Subcutaneous abdominal adipose tissue (tissue), 5 donors: ENCODE measurements at regions not wholly inside any gene's neighbourhood (a gene's known extent, or its start where the extent isn't known, plus 50 kb on each side); places are given as distances from the start of the nearest gene placed in this dataset.

Experiments used
- H3K27ac ChIP-seq: one replicate; pipeline ENCODE4 v1.7.0; 2013; ENCODE audit warnings: low read depth, mild to moderate bottlenecking, inconsistent platforms, low read length, moderate library complexity
- H3K27me3 ChIP-seq, 5 donors: one replicate each; pipeline ENCODE4 v1.7.0; 2013; ENCODE audit warnings: low read length in 5 of 5, inconsistent platforms in 1 of 5; ENCODE audit not compliant: control insufficient read depth in 5 of 5, insufficient read depth in 4 of 5
- H3K36me3 ChIP-seq, 5 donors: one replicate each; pipeline ENCODE4 v1.7.0; 2013; ENCODE audit warnings: low read length in 5 of 5; ENCODE audit not compliant: control insufficient read depth in 5 of 5, insufficient read depth in 5 of 5
- H3K4me1 ChIP-seq, 5 donors: one replicate each; pipeline ENCODE4 v1.7.0; 2013; ENCODE audit warnings: low read length in 5 of 5, mild to moderate bottlenecking in 3 of 5, moderate library complexity in 1 of 5; ENCODE audit not compliant: control insufficient read depth in 5 of 5, insufficient read depth in 5 of 5
- H3K4me3 ChIP-seq, 5 donors: one replicate each; pipeline ENCODE4 v1.7.0; 2013; ENCODE audit warnings: low read length in 5 of 5, low read depth in 1 of 5
- H3K9ac ChIP-seq, 5 donors: one replicate each; pipeline ENCODE4 v1.7.0; 2013; ENCODE audit warnings: low read length in 5 of 5, mild to moderate bottlenecking in 4 of 5, moderate library complexity in 3 of 5
- H3K9me3 ChIP-seq, 5 donors: one replicate each; pipeline ENCODE4 v1.7.0; 2013; ENCODE audit warnings: low read length in 5 of 5; ENCODE audit not compliant: control insufficient read depth in 5 of 5
- donor health status: healthy.
- donor health status: healthy.
- donor health status: healthy.
- donor health status: healthy.
- donor health status: healthy.

DNA sequence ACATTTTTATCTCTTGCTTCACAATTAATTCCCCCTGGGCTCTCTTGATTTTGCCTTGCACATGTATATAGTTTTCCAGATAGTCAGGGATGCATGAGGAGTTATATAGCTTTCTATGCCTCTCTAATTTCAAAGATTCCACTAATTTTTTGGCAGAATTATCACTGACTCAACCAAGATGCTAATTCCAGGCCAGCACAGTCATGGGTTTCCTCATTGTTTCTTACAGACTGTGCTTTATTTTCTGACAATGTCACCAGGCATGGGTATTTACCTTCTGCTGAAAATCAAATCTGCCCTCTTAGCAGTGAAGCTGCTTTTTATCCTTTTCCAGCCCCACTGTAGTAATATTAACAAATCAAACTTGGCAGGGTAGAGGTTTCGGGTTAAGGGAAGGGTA lies 1520.6 kb upstream of the CADM2 start:
- Histone ChIP-seq H3K9ac (no peak overlapping the region), H3K27ac (no peak overlapping the region), H3K4me1 (no peaks in the 10 kb centered on the region), H3K27me3 (no peaks in the 10 kb centered on the region), H3K9me3 (peaks cover 0 to 4% (median 0%) of the 10 kb centered on the region in 5 donors), H3K4me3 (no peak overlapping the region), H3K36me3 (no peaks in the 10 kb centered on the region)

DNA sequence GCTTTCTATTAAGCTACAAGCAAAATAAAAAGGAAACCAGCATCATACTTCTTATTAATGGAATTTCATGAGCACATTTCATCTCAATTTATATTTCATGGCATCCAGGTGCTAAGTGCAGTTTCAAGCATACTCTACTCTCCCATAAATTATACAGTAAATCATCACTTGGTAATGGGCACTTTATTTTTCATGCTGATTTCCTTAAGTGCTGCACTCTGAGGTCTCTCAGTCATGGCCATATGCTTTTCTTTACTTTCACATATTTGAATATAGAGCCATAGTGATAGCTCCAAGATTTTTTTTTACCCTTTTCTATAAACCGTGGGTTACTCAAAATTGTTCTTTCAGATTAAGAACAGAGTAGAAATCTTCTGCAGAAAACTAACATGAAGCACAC lies 1505.7 kb upstream of the CADM2 start:
- Histone ChIP-seq H3K9ac (no peak overlapping the region), H3K4me1 (no peaks in the 10 kb centered on the region), H3K36me3 (no peaks in the 10 kb centered on the region)

GRCh38 chr3:83454353-83454752 lies 1504.4 kb upstream of the CADM2 start:
- Histone ChIP-seq H3K36me3 (no peaks in the 10 kb centered on the region), H3K27me3 (no peaks in the 10 kb centered on the region), H3K9ac (no peak overlapping the region)

More for the DNA sequence above, 1505.7 kb upstream of the CADM2 start:
- Histone ChIP-seq H3K27me3 (no peaks in the 10 kb centered on the region), H3K4me3 (no peak overlapping the region), H3K27ac (no peak overlapping the region), H3K9me3 (no peaks in the 10 kb centered on the region)

DNA sequence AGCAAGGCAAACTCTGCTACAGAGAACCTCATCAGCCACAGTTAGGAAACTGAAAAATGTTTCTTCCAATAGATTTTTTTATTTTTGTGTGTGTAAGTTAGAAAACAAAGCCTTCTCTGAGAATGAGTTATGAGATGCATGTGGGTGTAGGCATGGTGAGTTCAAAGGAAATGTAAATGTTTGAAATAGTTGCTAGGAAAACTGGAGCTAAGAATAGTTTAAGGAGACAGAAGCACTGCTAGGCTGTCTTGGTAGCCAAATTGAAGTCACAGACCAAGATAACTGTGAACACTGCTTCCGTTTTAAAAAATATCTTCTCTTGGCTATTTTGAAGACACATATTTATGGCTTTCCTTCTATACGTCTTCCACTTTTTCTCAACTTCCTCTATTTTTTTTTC lies 1501.2 kb upstream of the CADM2 start:
- no peak overlapping the region for H3K27ac ChIP-seq
- no peaks in the 10 kb centered on the region for H3K9me3 ChIP-seq
- H3K36me3 ChIP-seq = no peaks in the 10 kb centered on the region
- no peak overlapping the region for H3K4me3 ChIP-seq
- peaks cover 0 to 4% (median 0%) of the 10 kb centered on the region in 5 donors for H3K4me1 ChIP-seq
- H3K27me3 ChIP-seq = no peaks in the 10 kb centered on the region
- no peak overlapping the region for H3K9ac ChIP-seq

More at GRCh38 chr3:83454353-83454752, 1504.4 kb upstream of the CADM2 start:
- no peak overlapping the region for H3K4me3 ChIP-seq
- H3K9me3 ChIP-seq = no peaks in the 10 kb centered on the region
- no peaks in the 10 kb centered on the region for H3K4me1 ChIP-seq
- H3K27ac ChIP-seq = no peak overlapping the region

GRCh38 chr3:83460052-83460451 lies 1498.7 kb upstream of the CADM2 start:
- H3K27ac ChIP-seq = no peak overlapping the region
- peaks cover 0 to 4% (median 0%) of the 10 kb centered on the region in 5 donors for H3K4me1 ChIP-seq
- no peak overlapping the region for H3K4me3 ChIP-seq
- no peak overlapping the region for H3K9ac ChIP-seq
- H3K36me3 ChIP-seq = no peaks in the 10 kb centered on the region
- H3K27me3 ChIP-seq = no peaks in the 10 kb centered on the region
- H3K9me3 ChIP-seq = no peaks in the 10 kb centered on the region

- Histone ChIP-seq H3K27me3 (no peaks in the 10 kb centered on the region), H3K9ac (no peak overlapping the region), H3K36me3 (no peaks in the 10 kb centered on the region), H3K9me3 (no peaks in the 10 kb centered on the region), H3K4me1 (peaks cover 0 to 4% (median 0%) of the 10 kb centered on the region in 5 donors), H3K4me3 (no peak overlapping the region), H3K27ac (no peak overlapping the region)
Measured at GRCh38 chr3:83461411-83461810, 1497.4 kb upstream of the CADM2 start.

GRCh38 chr3:83477563-83477962 lies 1481.2 kb upstream of the CADM2 start:
- no peak overlapping the region for H3K4me3 ChIP-seq
- H3K4me1 ChIP-seq = no peaks in the 10 kb centered on the region
- H3K27ac ChIP-seq = no peak overlapping the region
- no peaks in the 10 kb centered on the region for H3K27me3 ChIP-seq
- no peak overlapping the region for H3K9ac ChIP-seq
- H3K36me3 ChIP-seq = no peaks in the 10 kb centered on the region
- H3K9me3 ChIP-seq = no peaks in the 10 kb centered on the region

GRCh38 chr3:83482402-83483070 lies 1476.3 kb upstream of the CADM2 start:
- H3K4me1 ChIP-seq = no peaks in the 10 kb centered on the region
- no peak overlapping the region for H3K4me3 ChIP-seq
- no peak overlapping the region for H3K9ac ChIP-seq
- H3K9me3 ChIP-seq = no peaks in the 10 kb centered on the region
- H3K27me3 ChIP-seq = no peaks in the 10 kb centered on the region
- no peak overlapping the region for H3K27ac ChIP-seq
- no peaks in the 10 kb centered on the region for H3K36me3 ChIP-seq

DNA sequence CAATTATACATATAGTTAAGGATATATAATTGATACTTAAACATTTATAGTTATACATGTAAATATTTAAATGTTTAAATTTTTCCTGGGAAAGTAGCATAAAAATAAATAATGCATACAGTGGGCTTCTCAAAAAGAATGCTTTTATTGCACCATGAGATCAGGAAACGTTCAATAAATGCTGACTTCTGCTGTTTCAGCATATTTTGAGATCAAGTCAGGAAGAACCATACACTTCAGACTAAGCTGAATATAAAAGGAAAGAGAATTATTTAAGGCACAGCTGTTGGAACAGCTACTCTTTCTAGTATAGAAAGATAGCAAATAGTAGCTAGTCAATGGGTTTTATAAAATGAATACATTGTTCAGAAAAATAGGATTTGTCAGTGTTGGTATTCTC lies 1462.3 kb upstream of the CADM2 start:
- Histone ChIP-seq H3K4me1 (no peaks in the 10 kb centered on the region), H3K4me3 (no peak overlapping the region), H3K36me3 (no peaks in the 10 kb centered on the region), H3K27me3 (no peaks in the 10 kb centered on the region), H3K27ac (no peak overlapping the region), H3K9ac (no peak overlapping the region), H3K9me3 (no peaks in the 10 kb centered on the region)

DNA sequence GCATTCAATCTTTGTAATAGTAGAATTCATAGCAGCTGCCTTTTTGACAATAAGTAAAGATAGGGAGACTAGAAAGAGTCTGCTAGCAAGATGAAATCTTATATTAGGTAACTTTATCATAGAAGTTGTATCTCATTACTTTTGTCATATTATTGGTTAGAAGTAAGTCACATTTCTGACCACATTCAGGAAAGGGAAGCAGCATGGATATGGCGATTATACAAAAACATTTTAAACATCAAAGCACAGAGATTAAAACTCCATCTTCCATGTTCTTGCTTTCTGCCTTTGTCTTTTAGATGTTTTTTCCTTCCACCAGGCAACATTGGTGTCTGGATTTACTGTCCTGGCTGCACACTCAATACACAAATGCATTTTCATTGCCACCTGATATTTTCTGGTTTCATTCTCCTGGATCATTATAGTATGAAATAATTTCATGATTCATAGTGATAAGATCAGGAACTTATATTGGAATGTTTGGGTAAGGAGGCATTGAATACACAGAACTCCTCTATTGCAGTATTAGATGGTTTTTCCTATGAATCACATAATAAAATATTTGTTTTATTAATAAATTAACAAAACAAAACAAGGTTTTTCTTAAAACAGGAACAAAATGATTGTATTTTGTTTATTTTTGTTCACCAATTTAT lies 1460.3 kb upstream of the CADM2 start:
- Histone ChIP-seq H3K9ac (no peak overlapping the region), H3K36me3 (no peaks in the 10 kb centered on the region), H3K27me3 (no peaks in the 10 kb centered on the region), H3K9me3 (peaks cover 0 to 4% (median 0%) of the 10 kb centered on the region in 5 donors), H3K4me1 (no peaks in the 10 kb centered on the region), H3K27ac (no peak overlapping the region), H3K4me3 (no peak overlapping the region)
